ENCODE measurements at regions not wholly inside any gene's neighbourhood (a gene's known extent, or its start where the extent isn't known, plus 50 kb on each side); places are given as distances from the start of the nearest gene placed in this dataset.

GRCh38 chr12:13478650-13479181 lies 282.2 kb downstream of the EMP1 start:
- FAIRE-seq: no peak

GRCh38 chr12:13474381-13474780 lies 277.9 kb downstream of the EMP1 start:
- no peak overlapping the region for H3K4me2 ChIP-seq (ENCODE audit: low read depth, low read length)
- H2AFZ ChIP-seq (ENCODE audit: low read length): no peak overlapping the region
- H3K36me3 ChIP-seq (replicated peaks in 1 of 2; ENCODE audit: control insufficient read depth in 1 of 2, insufficient read depth in 2 of 2, low read length in 2 of 2): no peaks in the 10 kb centered on the region
- BruUV-seq (replicated peaks): no TSS peak
- H3K27ac ChIP-seq (ENCODE audit: extremely low read length, insufficient read depth, low read length): no peak overlapping the region
- H3K79me2 ChIP-seq (ENCODE audit: insufficient read depth, low read length): no peaks in the 10 kb centered on the region
- FAIRE-seq (no peak), ATAC-seq (no peak), DNase-seq (ENCODE audit: low spot score) (no peak)
- in situ Hi-C loops (cut with HindIII; ENCODE audit: extremely low pct_ligation_motif_present, low pct_unique_long_range_greater_than_20kb): no loop called here
- H3K9ac ChIP-seq (ENCODE audit: insufficient read depth, low read depth, low read length): no peak overlapping the region
- POLR2A ChIA-PET: no interaction called here
- no peak overlapping the region for H3K4me3 ChIP-seq (replicated peaks in 1 of 3; ENCODE audit: insufficient read depth in 1 of 3, low read depth in 2 of 3, low read length in 3 of 3)
- CTCF ChIA-PET (ENCODE audit: low intra/inter-chr PET ratio, low total read pairs): no interaction called here
- H3K9me3 ChIP-seq (ENCODE audit: low read length): no peaks in the 10 kb centered on the region
- H3K27me3 ChIP-seq (ENCODE audit: control insufficient read depth in 1 of 2, insufficient read depth in 2 of 2, low read length in 2 of 2): peaks cover 1 to 6% of the 10 kb centered on the region in 2 experiments; a peak in 2 of 5 replicates
- 0% methylated on average over 1 of the region's 1 CpG for WGBS (ENCODE audit: low lambda C conversion rate)
- TF ChIP-seq JUND (CRISPR knock-in tag; IDR thresholded peaks at IDR 0.05): no peak
- no peak for TF ChIP-seq ZNF512B (CRISPR knock-in tag; IDR thresholded peaks at IDR 0.05; ENCODE audit: borderline replicate concordance)
- TF ChIP-seq ZNF326 (CRISPR knock-in tag; IDR thresholded peaks at IDR 0.05; ENCODE audit: borderline replicate concordance): no peak
- TF ChIP-seq CHCHD3 (CRISPR knock-in tag; IDR thresholded peaks at IDR 0.05): no peak
- no peak for TF ChIP-seq MED8 (CRISPR knock-in tag; IDR thresholded peaks at IDR 0.05; ENCODE audit: insufficient replicate concordance)
- no peak for TF ChIP-seq PRDM10 (CRISPR knock-in tag; IDR thresholded peaks at IDR 0.05; ENCODE audit: low read depth)
- no peak for TF ChIP-seq ZFP1 (CRISPR knock-in tag; IDR thresholded peaks at IDR 0.05)
- intact Hi-C loops (cut with micrococcal nuclease; ENCODE audit: unreplicated experiment): no loop called here
- H3K4me1 ChIP-seq (ENCODE audit: insufficient read depth, low read length): no peaks in the 10 kb centered on the region
- H4K20me1 ChIP-seq (ENCODE audit: insufficient read depth, low read length): no peaks in the 10 kb centered on the region

More at GRCh38 chr12:13478650-13479181, 282.2 kb downstream of the EMP1 start:
- no peak overlapping the region for H3K9ac ChIP-seq (ENCODE audit: insufficient read depth, low read depth, low read length)
- ATAC-seq: no peak
- DNase-seq (ENCODE audit: low spot score): no peak
- ChIA-PET POLR2A (no interaction called here), CTCF (ENCODE audit: low intra/inter-chr PET ratio, low total read pairs) (no interaction called here)
- H3K4me2 ChIP-seq (ENCODE audit: low read depth, low read length): no peak overlapping the region
- intact Hi-C loops (cut with micrococcal nuclease; ENCODE audit: unreplicated experiment) (no loop called here), in situ Hi-C loops (cut with HindIII; ENCODE audit: extremely low pct_ligation_motif_present, low pct_unique_long_range_greater_than_20kb) (no loop called here)
- no peaks in the 10 kb centered on the region for H3K4me1 ChIP-seq (ENCODE audit: insufficient read depth, low read length)
- no peaks in the 10 kb centered on the region for H3K9me3 ChIP-seq (ENCODE audit: low read length)
- no peak overlapping the region for H3K27ac ChIP-seq (ENCODE audit: extremely low read length, insufficient read depth, low read length)
- H3K27me3 ChIP-seq (ENCODE audit: control insufficient read depth in 1 of 2, insufficient read depth in 2 of 2, low read length in 2 of 2): peaks cover 1 to 6% of the 10 kb centered on the region in 2 experiments; a peak in 1 of 5 replicates
- no peak overlapping the region for H2AFZ ChIP-seq (ENCODE audit: low read length)
- TF ChIP-seq SSRP1 (CRISPR knock-in tag; IDR thresholded peaks at IDR 0.05) (no peak), MNT (IDR thresholded peaks at IDR 0.05) (peak; percentile 94)
- H3K4me3 ChIP-seq (replicated peaks in 1 of 3; ENCODE audit: insufficient read depth in 1 of 3, low read depth in 2 of 3, low read length in 3 of 3): no peak overlapping the region
- no peaks in the 10 kb centered on the region for H4K20me1 ChIP-seq (ENCODE audit: insufficient read depth, low read length)
- no peaks in the 10 kb centered on the region for H3K79me2 ChIP-seq (ENCODE audit: insufficient read depth, low read length)
- 17% methylated on average over 6 of the region's 6 CpGs for WGBS (ENCODE audit: low lambda C conversion rate)
- H3K36me3 ChIP-seq (replicated peaks in 1 of 2; ENCODE audit: control insufficient read depth in 1 of 2, insufficient read depth in 2 of 2, low read length in 2 of 2): no peaks in the 10 kb centered on the region
- no TSS peak for BruUV-seq (replicated peaks)

All from HepG2 (cell line).